ENCODE measurements at regions not wholly inside any gene's neighbourhood (a gene's known extent, or its start where the extent isn't known, plus 50 kb on each side); places are given as distances from the start of the nearest gene placed in this dataset.

DNA sequence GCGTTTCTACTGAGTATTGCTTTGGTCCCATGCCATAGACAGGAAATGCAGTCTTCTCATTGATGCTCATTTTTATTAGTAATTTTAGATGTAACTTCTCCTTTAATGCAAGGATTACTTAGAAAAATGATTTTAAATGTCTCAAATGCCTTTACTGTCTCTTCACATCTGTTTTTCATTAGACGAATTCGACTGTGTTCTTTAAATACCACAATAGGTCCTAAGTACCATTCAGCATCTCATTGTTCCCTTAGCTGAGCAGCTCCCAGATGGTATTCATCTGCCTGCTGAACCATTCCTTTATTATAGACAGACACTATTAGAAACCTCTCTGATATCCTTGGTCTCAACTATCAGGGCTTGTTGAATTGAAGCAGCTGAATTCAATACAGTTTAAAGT is 113.6 kb downstream of the LSMEM1 start:
- TF ChIP-seq, protein P1, sequence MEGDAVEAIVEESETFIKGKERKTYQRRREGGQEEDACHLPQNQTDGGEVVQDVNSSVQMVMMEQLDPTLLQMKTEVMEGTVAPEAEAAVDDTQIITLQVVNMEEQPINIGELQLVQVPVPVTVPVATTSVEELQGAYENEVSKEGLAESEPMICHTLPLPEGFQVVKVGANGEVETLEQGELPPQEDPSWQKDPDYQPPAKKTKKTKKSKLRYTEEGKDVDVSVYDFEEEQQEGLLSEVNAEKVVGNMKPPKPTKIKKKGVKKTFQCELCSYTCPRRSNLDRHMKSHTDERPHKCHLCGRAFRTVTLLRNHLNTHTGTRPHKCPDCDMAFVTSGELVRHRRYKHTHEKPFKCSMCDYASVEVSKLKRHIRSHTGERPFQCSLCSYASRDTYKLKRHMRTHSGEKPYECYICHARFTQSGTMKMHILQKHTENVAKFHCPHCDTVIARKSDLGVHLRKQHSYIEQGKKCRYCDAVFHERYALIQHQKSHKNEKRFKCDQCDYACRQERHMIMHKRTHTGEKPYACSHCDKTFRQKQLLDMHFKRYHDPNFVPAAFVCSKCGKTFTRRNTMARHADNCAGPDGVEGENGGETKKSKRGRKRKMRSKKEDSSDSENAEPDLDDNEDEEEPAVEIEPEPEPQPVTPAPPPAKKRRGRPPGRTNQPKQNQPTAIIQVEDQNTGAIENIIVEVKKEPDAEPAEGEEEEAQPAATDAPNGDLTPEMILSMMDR (conservative IDR thresholded peaks at IDR 0.05; ENCODE audit: low read length): no peak
- TF ChIP-seq EZH2phosphoT487 (IDR thresholded peaks at IDR 0.05; ENCODE audit: borderline replicate concordance): no peak
